ENCODE measurements at regions not wholly inside any gene's neighbourhood (a gene's known extent, or its start where the extent isn't known, plus 50 kb on each side); places are given as distances from the start of the nearest gene placed in this dataset.

GRCh38 chr4:27198971-27199370, 338.3 kb downstream of the STIM2 start:
- Histone ChIP-seq H3K36me3 (ENCODE audit: control insufficient read depth, insufficient read depth, low read length) (no peaks in the 10 kb centered on the region), H3K4me3 (ENCODE audit: insufficient read depth, low read depth, low read length) (no peak overlapping the region), H3K27me3 (ENCODE audit: control insufficient read depth, insufficient read depth, low read length, poor library complexity, severe bottlenecking) (no peaks in the 10 kb centered on the region), H3K4me1 (ENCODE audit: control insufficient read depth, insufficient read depth, low read length) (no peaks in the 10 kb centered on the region), H3K9me3 (ENCODE audit: control insufficient read depth, low read length) (no peaks in the 10 kb centered on the region), H3K27ac (ENCODE audit: insufficient read depth, low read depth, low read length, poor library complexity, severe bottlenecking) (no peak overlapping the region)
- 90 to 95% methylated on average over 2 of the region's 2 CpGs for WGBS, 2 experiments

GRCh38 chr4:27206009-27206408, 345.4 kb downstream of the STIM2 start:
- no peaks in the 10 kb centered on the region for H3K27me3 ChIP-seq (ENCODE audit: control insufficient read depth, insufficient read depth, low read length, poor library complexity, severe bottlenecking)
- no peaks in the 10 kb centered on the region for H3K9me3 ChIP-seq (ENCODE audit: control insufficient read depth, low read length)
- H3K27ac ChIP-seq (ENCODE audit: insufficient read depth, low read depth, low read length, poor library complexity, severe bottlenecking) = no peak overlapping the region
- no peaks in the 10 kb centered on the region for H3K4me1 ChIP-seq (ENCODE audit: control insufficient read depth, insufficient read depth, low read length)
- H3K4me3 ChIP-seq (ENCODE audit: insufficient read depth, low read depth, low read length) = no peak overlapping the region
- H3K36me3 ChIP-seq (ENCODE audit: control insufficient read depth, insufficient read depth, low read length) = no peaks in the 10 kb centered on the region

DNA sequence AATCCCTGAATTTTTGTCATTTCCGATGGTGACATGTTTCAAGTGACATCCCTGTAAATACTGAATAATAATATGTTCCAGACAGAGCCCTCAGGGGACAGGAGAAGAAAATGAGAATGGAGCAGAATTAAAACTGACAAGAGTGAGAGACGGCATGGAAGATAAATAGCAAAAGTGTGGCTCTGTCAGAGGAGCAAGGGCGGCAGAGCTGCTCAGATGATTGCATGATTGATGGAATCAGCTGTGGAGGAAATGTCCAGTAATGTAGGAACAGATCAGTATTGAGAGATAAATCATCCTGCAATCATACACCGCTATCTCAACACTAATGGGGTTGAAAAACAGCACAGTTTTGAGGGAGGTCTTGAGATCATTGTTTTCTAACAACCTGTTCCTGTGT, 350.3 kb downstream of the STIM2 start:
- Histone ChIP-seq H3K4me1 (ENCODE audit: control insufficient read depth, insufficient read depth, low read length) (no peaks in the 10 kb centered on the region), H3K4me3 (ENCODE audit: insufficient read depth, low read depth, low read length) (no peak overlapping the region), H3K27me3 (ENCODE audit: control insufficient read depth, insufficient read depth, low read length, poor library complexity, severe bottlenecking) (no peaks in the 10 kb centered on the region), H3K27ac (ENCODE audit: insufficient read depth, low read depth, low read length, poor library complexity, severe bottlenecking) (no peak overlapping the region), H3K9me3 (ENCODE audit: control insufficient read depth, low read length) (no peaks in the 10 kb centered on the region), H3K36me3 (ENCODE audit: control insufficient read depth, insufficient read depth, low read length) (no peaks in the 10 kb centered on the region)
- 95 to 99% methylated on average over 4 of the region's 4 CpGs for WGBS, 2 experiments

DNA sequence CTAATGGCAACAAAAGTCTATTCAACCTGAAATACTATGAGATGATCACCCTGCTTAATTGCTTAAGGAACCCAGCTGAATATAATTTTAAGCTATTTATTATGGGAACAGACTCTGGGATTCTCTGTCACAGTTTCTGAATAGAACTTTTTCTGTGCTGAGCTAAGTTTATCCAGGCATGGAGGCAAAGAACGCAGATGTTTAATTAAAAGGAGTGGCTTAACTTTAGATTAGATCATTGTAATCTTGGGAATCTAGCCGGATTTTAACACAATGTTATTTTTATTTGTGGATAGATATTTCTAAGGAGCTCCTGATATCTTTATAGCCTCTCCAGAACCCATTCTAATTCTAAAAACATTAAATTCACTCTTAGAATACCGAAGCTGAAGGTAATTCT, 353.4 kb downstream of the STIM2 start:
- no peaks in the 10 kb centered on the region for H3K27me3 ChIP-seq (ENCODE audit: control insufficient read depth, insufficient read depth, low read length, poor library complexity, severe bottlenecking)
- no peak overlapping the region for H3K4me3 ChIP-seq (ENCODE audit: insufficient read depth, low read depth, low read length)
- no peaks in the 10 kb centered on the region for H3K4me1 ChIP-seq (ENCODE audit: control insufficient read depth, insufficient read depth, low read length)
- H3K27ac ChIP-seq (ENCODE audit: insufficient read depth, low read depth, low read length, poor library complexity, severe bottlenecking) = no peak overlapping the region
- 92 to 94% methylated on average over 1 to 3 of the region's 3 CpGs for WGBS, 2 experiments
- no peaks in the 10 kb centered on the region for H3K36me3 ChIP-seq (ENCODE audit: control insufficient read depth, insufficient read depth, low read length)
- H3K9me3 ChIP-seq (ENCODE audit: control insufficient read depth, low read length) = no peaks in the 10 kb centered on the region

DNA sequence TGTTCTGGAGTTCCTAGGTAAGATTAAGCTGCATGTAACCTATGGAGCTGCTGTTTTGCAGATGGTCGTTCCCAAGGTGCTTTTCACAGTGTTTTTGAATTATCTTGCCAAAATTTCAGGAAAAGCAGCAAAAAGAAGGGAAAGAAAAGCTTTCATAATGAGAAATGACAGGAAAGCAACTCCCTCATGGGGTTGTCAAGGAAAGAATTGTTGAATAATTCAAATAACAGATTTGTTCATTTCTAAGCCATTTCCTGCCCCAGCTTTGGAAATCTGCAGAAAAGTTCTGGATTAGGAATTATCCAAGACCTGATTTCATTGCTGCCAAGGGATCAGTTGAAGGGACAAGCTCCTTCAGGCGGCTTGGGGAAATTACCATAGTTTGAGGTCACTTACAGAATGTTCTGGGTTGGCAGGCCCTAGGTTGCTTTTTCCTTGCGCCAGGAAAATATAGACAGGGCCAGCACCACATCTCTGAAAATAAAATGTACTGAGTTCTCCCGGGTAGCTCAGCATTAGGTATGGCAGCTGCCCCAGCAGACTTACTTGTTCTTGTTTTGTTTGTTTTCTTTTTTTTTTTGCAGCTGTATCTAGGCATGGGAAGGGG, 354.7 kb downstream of the STIM2 start:
- WGBS, 2 experiments = 93 to 95% methylated on average over 4 of the region's 4 CpGs
- H3K9me3 ChIP-seq (ENCODE audit: control insufficient read depth, low read length) = no peaks in the 10 kb centered on the region
- no peaks in the 10 kb centered on the region for H3K4me1 ChIP-seq (ENCODE audit: control insufficient read depth, insufficient read depth, low read length)
- no peaks in the 10 kb centered on the region for H3K36me3 ChIP-seq (ENCODE audit: control insufficient read depth, insufficient read depth, low read length)
- H3K27me3 ChIP-seq (ENCODE audit: control insufficient read depth, insufficient read depth, low read length, poor library complexity, severe bottlenecking) = no peaks in the 10 kb centered on the region
- no peak overlapping the region for H3K27ac ChIP-seq (ENCODE audit: insufficient read depth, low read depth, low read length, poor library complexity, severe bottlenecking)
- no peak overlapping the region for H3K4me3 ChIP-seq (ENCODE audit: insufficient read depth, low read depth, low read length)

- no peaks in the 10 kb centered on the region for H3K4me1 ChIP-seq (ENCODE audit: control insufficient read depth, insufficient read depth, low read length)
- 80 to 91% methylated on average over 2 of the region's 2 CpGs for WGBS, 2 experiments
- H3K27ac ChIP-seq (ENCODE audit: insufficient read depth, low read depth, low read length, poor library complexity, severe bottlenecking) = no peak overlapping the region
- no peak overlapping the region for H3K4me3 ChIP-seq (ENCODE audit: insufficient read depth, low read depth, low read length)
- no peaks in the 10 kb centered on the region for H3K27me3 ChIP-seq (ENCODE audit: control insufficient read depth, insufficient read depth, low read length, poor library complexity, severe bottlenecking)
- H3K9me3 ChIP-seq (ENCODE audit: control insufficient read depth, low read length) = no peaks in the 10 kb centered on the region
- H3K36me3 ChIP-seq (ENCODE audit: control insufficient read depth, insufficient read depth, low read length) = no peaks in the 10 kb centered on the region
Observed at GRCh38 chr4:27217261-27217769, 356.7 kb downstream of the STIM2 start.

GRCh38 chr4:27218013-27218412, 357.4 kb downstream of the STIM2 start:
- Histone ChIP-seq H3K27me3 (ENCODE audit: control insufficient read depth, insufficient read depth, low read length, poor library complexity, severe bottlenecking) (no peaks in the 10 kb centered on the region), H3K36me3 (ENCODE audit: control insufficient read depth, insufficient read depth, low read length) (no peaks in the 10 kb centered on the region), H3K27ac (ENCODE audit: insufficient read depth, low read depth, low read length, poor library complexity, severe bottlenecking) (no peak overlapping the region), H3K4me1 (ENCODE audit: control insufficient read depth, insufficient read depth, low read length) (no peaks in the 10 kb centered on the region), H3K9me3 (ENCODE audit: control insufficient read depth, low read length) (no peaks in the 10 kb centered on the region), H3K4me3 (ENCODE audit: insufficient read depth, low read depth, low read length) (no peak overlapping the region)
- WGBS, 2 experiments = 91 to 97% methylated on average over 2 of the region's 2 CpGs

GRCh38 chr4:27223326-27223725, 362.7 kb downstream of the STIM2 start:
- H3K9me3 ChIP-seq (ENCODE audit: control insufficient read depth, low read length) = no peaks in the 10 kb centered on the region
- no peaks in the 10 kb centered on the region for H3K27me3 ChIP-seq (ENCODE audit: control insufficient read depth, insufficient read depth, low read length, poor library complexity, severe bottlenecking)
- H3K36me3 ChIP-seq (ENCODE audit: control insufficient read depth, insufficient read depth, low read length) = no peaks in the 10 kb centered on the region
- no peak overlapping the region for H3K4me3 ChIP-seq (ENCODE audit: insufficient read depth, low read depth, low read length)
- no peak overlapping the region for H3K27ac ChIP-seq (ENCODE audit: insufficient read depth, low read depth, low read length, poor library complexity, severe bottlenecking)
- 96 to 100% methylated on average over 2 of the region's 2 CpGs for WGBS, 2 experiments
- no peaks in the 10 kb centered on the region for H3K4me1 ChIP-seq (ENCODE audit: control insufficient read depth, insufficient read depth, low read length)

DNA sequence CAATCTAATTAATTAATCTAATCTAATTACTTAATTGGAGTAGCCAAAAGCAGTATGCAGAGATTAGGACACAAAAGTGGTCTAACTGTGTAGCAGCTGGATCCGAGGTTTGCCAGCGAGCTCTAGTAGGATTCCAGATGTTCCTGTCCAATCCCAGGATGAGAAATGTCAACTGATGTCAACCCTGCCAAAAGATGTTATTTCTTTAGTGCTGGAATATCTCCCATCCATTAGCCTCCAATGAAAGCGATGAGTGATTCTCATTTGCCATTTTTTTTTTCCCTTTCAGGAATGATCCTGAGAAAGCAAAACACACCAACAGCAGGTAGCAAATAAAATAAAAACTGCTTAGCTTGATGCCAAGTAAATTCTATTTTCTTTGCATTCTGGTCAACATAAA, 372.9 kb downstream of the STIM2 start:
- 96 to 99% methylated on average over 3 of the region's 3 CpGs for WGBS, 2 experiments
- Histone ChIP-seq H3K4me3 (ENCODE audit: insufficient read depth, low read depth, low read length) (no peak overlapping the region), H3K36me3 (ENCODE audit: control insufficient read depth, insufficient read depth, low read length) (no peaks in the 10 kb centered on the region), H3K27me3 (ENCODE audit: control insufficient read depth, insufficient read depth, low read length, poor library complexity, severe bottlenecking) (no peaks in the 10 kb centered on the region), H3K9me3 (ENCODE audit: control insufficient read depth, low read length) (no peaks in the 10 kb centered on the region), H3K27ac (ENCODE audit: insufficient read depth, low read depth, low read length, poor library complexity, severe bottlenecking) (no peak overlapping the region), H3K4me1 (ENCODE audit: control insufficient read depth, insufficient read depth, low read length) (no peaks in the 10 kb centered on the region)

DNA sequence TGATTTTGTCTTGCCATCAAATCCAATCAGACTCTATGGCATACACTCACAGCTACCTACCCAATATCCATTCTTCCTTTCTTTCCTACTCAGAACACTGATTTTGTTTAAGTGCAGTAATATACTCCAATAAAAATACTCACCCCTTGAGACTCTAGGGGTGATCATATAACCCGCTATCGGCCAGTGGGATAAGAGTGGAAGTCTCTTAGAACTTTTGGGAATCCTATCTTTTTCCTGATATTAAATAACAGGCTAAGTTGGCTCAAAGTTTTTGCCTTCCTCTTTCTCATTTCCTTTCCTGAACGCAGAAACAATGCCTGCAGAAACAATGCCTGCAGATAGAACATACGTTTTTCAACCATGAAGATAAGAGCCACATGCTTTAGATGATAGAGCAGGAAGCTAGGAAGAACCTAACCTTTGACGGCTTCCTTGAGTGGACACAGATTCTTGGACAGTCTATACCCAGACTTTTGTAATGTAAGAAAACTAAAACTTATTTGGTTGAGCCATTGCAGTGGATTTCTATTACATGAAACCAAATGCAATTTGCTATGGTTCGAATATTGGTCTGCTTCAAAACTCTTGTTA, 373.8 kb downstream of the STIM2 start:
- Histone ChIP-seq H3K4me1 (ENCODE audit: control insufficient read depth, insufficient read depth, low read length) (no peaks in the 10 kb centered on the region), H3K27ac (ENCODE audit: insufficient read depth, low read depth, low read length, poor library complexity, severe bottlenecking) (no peak overlapping the region), H3K4me3 (ENCODE audit: insufficient read depth, low read depth, low read length) (no peak overlapping the region), H3K36me3 (ENCODE audit: control insufficient read depth, insufficient read depth, low read length) (no peaks in the 10 kb centered on the region), H3K9me3 (ENCODE audit: control insufficient read depth, low read length) (no peaks in the 10 kb centered on the region), H3K27me3 (ENCODE audit: control insufficient read depth, insufficient read depth, low read length, poor library complexity, severe bottlenecking) (no peaks in the 10 kb centered on the region)
- 88 to 95% methylated on average over 6 of the region's 6 CpGs for WGBS, 2 experiments

All from ectodermal cell (in vitro differentiated cells).